ENCODE measurements at regions not wholly inside any gene's neighbourhood (a gene's known extent, or its start where the extent isn't known, plus 50 kb on each side); places are given as distances from the start of the nearest gene placed in this dataset.

GRCh38 chr17:52287611-52288010 lies 129.1 kb upstream of the CA10 start:
- TF ChIP-seq, protein P1, sequence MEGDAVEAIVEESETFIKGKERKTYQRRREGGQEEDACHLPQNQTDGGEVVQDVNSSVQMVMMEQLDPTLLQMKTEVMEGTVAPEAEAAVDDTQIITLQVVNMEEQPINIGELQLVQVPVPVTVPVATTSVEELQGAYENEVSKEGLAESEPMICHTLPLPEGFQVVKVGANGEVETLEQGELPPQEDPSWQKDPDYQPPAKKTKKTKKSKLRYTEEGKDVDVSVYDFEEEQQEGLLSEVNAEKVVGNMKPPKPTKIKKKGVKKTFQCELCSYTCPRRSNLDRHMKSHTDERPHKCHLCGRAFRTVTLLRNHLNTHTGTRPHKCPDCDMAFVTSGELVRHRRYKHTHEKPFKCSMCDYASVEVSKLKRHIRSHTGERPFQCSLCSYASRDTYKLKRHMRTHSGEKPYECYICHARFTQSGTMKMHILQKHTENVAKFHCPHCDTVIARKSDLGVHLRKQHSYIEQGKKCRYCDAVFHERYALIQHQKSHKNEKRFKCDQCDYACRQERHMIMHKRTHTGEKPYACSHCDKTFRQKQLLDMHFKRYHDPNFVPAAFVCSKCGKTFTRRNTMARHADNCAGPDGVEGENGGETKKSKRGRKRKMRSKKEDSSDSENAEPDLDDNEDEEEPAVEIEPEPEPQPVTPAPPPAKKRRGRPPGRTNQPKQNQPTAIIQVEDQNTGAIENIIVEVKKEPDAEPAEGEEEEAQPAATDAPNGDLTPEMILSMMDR (conservative IDR thresholded peaks at IDR 0.05 in 1 of 2, IDR thresholded peaks at IDR 0.05 in 1 of 2; ENCODE audit: extremely low read depth in 1 of 2, insufficient read depth in 1 of 2, low read depth in 1 of 2, low read length in 2 of 2), result no peak
- no peak for TF ChIP-seq EZH2 (IDR thresholded peaks at IDR 0.05; ENCODE audit: borderline replicate concordance, low read length)

Data from mammary epithelial cell (primary cell).